ENCODE measurements at regions not wholly inside any gene's neighbourhood (a gene's known extent, or its start where the extent isn't known, plus 50 kb on each side); places are given as distances from the start of the nearest gene placed in this dataset.

GRCh38 chr5:169415371-169415770, 114.4 kb upstream of the SLIT3 start:
- no peak overlapping the region for H3K4me2 ChIP-seq
- no peak for DNase-seq (ENCODE audit: low spot score)
- H3K36me3 ChIP-seq (replicated peaks; ENCODE audit: insufficient read depth, low read depth), result no peaks in the 10 kb centered on the region
- H3K4me1 ChIP-seq (ENCODE audit: insufficient read depth), result no peaks in the 10 kb centered on the region
- no peak overlapping the region for H3K27ac ChIP-seq
- no peaks in the 10 kb centered on the region for H4K20me1 ChIP-seq (ENCODE audit: insufficient read depth, poor library complexity, severe bottlenecking)
- H3K4me3 ChIP-seq, result no peak overlapping the region
- 70% methylated on average over 4 of the region's 4 CpGs for WGBS (ENCODE audit: low lambda C conversion rate, missing lambda C conversion rate)
- H3K27me3 ChIP-seq, result no peaks in the 10 kb centered on the region
- H3K9me2 ChIP-seq (replicated peaks; ENCODE audit: insufficient read depth), result no peaks in the 10 kb centered on the region
- TF ChIP-seq EZH2phosphoT487 (IDR thresholded peaks at IDR 0.05; ENCODE audit: low read depth, severe bottlenecking, unreplicated experiment) (no peak), CTCF (IDR thresholded peaks at IDR 0.05; ENCODE audit: poor library complexity) (no peak), EZH2 (IDR thresholded peaks at IDR 0.05; ENCODE audit: borderline replicate concordance) (no peak)
- no peaks in the 10 kb centered on the region for H3K79me2 ChIP-seq
- no peak overlapping the region for H2AFZ ChIP-seq
- H3K9me3 ChIP-seq (ENCODE audit: low read depth), result no peaks in the 10 kb centered on the region

- DNase-seq (ENCODE audit: low spot score), result no peak
- Histone ChIP-seq H3K9me2 (replicated peaks; ENCODE audit: insufficient read depth) (no peaks in the 10 kb centered on the region), H3K4me3 (no peak overlapping the region), H3K27me3 (no peaks in the 10 kb centered on the region), H4K20me1 (ENCODE audit: insufficient read depth, poor library complexity, severe bottlenecking) (no peaks in the 10 kb centered on the region), H3K36me3 (replicated peaks; ENCODE audit: insufficient read depth, low read depth) (no peaks in the 10 kb centered on the region), H3K27ac (no peak overlapping the region), H3K4me1 (ENCODE audit: insufficient read depth) (no peaks in the 10 kb centered on the region), H3K9me3 (ENCODE audit: low read depth) (no peaks in the 10 kb centered on the region), H3K79me2 (no peaks in the 10 kb centered on the region), H2AFZ (no peak overlapping the region), H3K4me2 (no peak overlapping the region)
- 90% methylated on average over 2 of the region's 2 CpGs for WGBS (ENCODE audit: low lambda C conversion rate, missing lambda C conversion rate)
- TF ChIP-seq EZH2 (IDR thresholded peaks at IDR 0.05; ENCODE audit: borderline replicate concordance), result no peak
- no peak for TF ChIP-seq CTCF (IDR thresholded peaks at IDR 0.05; ENCODE audit: poor library complexity)
- TF ChIP-seq EZH2phosphoT487 (IDR thresholded peaks at IDR 0.05; ENCODE audit: low read depth, severe bottlenecking, unreplicated experiment), result no peak
Observed at GRCh38 chr5:169413416-169413815, 112.5 kb upstream of the SLIT3 start.

- 76% methylated on average over 2 of the region's 2 CpGs for WGBS (ENCODE audit: low lambda C conversion rate, missing lambda C conversion rate)
- Histone ChIP-seq H4K20me1 (ENCODE audit: insufficient read depth, poor library complexity, severe bottlenecking) (no peaks in the 10 kb centered on the region), H3K4me1 (ENCODE audit: insufficient read depth) (no peaks in the 10 kb centered on the region), H3K36me3 (replicated peaks; ENCODE audit: insufficient read depth, low read depth) (no peaks in the 10 kb centered on the region), H2AFZ (no peak overlapping the region), H3K79me2 (no peaks in the 10 kb centered on the region), H3K9me2 (replicated peaks; ENCODE audit: insufficient read depth) (no peaks in the 10 kb centered on the region), H3K27me3 (no peaks in the 10 kb centered on the region), H3K4me3 (no peak overlapping the region), H3K27ac (no peak overlapping the region), H3K4me2 (no peak overlapping the region), H3K9me3 (ENCODE audit: low read depth) (no peaks in the 10 kb centered on the region)
- TF ChIP-seq EZH2 (IDR thresholded peaks at IDR 0.05; ENCODE audit: borderline replicate concordance) (no peak), CTCF (IDR thresholded peaks at IDR 0.05; ENCODE audit: poor library complexity) (no peak), EZH2phosphoT487 (IDR thresholded peaks at IDR 0.05; ENCODE audit: low read depth, severe bottlenecking, unreplicated experiment) (no peak)
- no peak for DNase-seq (ENCODE audit: low spot score)
Observed at GRCh38 chr5:169412831-169413230, 111.9 kb upstream of the SLIT3 start.
